ENCODE measurements at regions not wholly inside any gene's neighbourhood (a gene's known extent, or its start where the extent isn't known, plus 50 kb on each side); places are given as distances from the start of the nearest gene placed in this dataset.

- TF ChIP-seq CTCF (IDR thresholded peaks at IDR 0.05; ENCODE audit: extremely low read depth in 1 of 2, insufficient read depth in 1 of 2, low read depth in 1 of 2, low read length in 2 of 2) (no peak), POLR2AphosphoS5 (IDR thresholded peaks at IDR 0.05; ENCODE audit: insufficient read depth, low read depth, low read length) (no peak), MYC (IDR thresholded peaks at IDR 0.05; ENCODE audit: low read depth, low read length) (no peak), POLR2A (IDR thresholded peaks at IDR 0.05; ENCODE audit: low read depth, low read length) (no peak), EZH2 (IDR thresholded peaks at IDR 0.05; ENCODE audit: borderline replicate concordance, low read depth, low read length, severe bottlenecking) (no peak)
These were observed 89.1 kb upstream of the ISX start for GRCh38 chr22:34976886-34977285.

Measured in endothelial cell of umbilical vein (primary cell).